ENCODE measurements at regions not wholly inside any gene's neighbourhood (a gene's known extent, or its start where the extent isn't known, plus 50 kb on each side); places are given as distances from the start of the nearest gene placed in this dataset.

- TF ChIP-seq CTCF (IDR thresholded peaks at IDR 0.05) = no peak
- DNase-seq = no peak
- Histone ChIP-seq H3K9me3 (no peaks in the 10 kb centered on the region), H3K27me3 (no peaks in the 10 kb centered on the region), H3K4me1 (no peaks in the 10 kb centered on the region), H3K4me3 (no peak overlapping the region), H3K27ac (no peak overlapping the region), H3K36me3 (no peaks in the 10 kb centered on the region)
- no peak for ATAC-seq
- intact Hi-C loops (cut with DNase I) = no loop called here
These were observed 365.9 kb downstream of the JRKL start for GRCh38 chr11:96755752-96756151.

- H3K27me3 ChIP-seq = no peaks in the 10 kb centered on the region
- ATAC-seq (no peak), DNase-seq (no peak)
- H3K4me3 ChIP-seq = no peak overlapping the region
- intact Hi-C loops (cut with DNase I) = no loop called here
- no peaks in the 10 kb centered on the region for H3K36me3 ChIP-seq
- no peaks in the 10 kb centered on the region for H3K9me3 ChIP-seq
- H3K27ac ChIP-seq = no peak overlapping the region
- H3K4me1 ChIP-seq = no peaks in the 10 kb centered on the region
- TF ChIP-seq CTCF (IDR thresholded peaks at IDR 0.05) = no peak
These were observed 369.1 kb downstream of the JRKL start for GRCh38 chr11:96758957-96759356.

GRCh38 chr11:96760306-96760705, 370.5 kb downstream of the JRKL start:
- intact Hi-C loops (cut with DNase I) = no loop called here

GRCh38 chr11:96760815-96761214, 371.0 kb downstream of the JRKL start:
- DNase-seq = no peak
- H3K4me3 ChIP-seq = no peak overlapping the region
- no peaks in the 10 kb centered on the region for H3K27me3 ChIP-seq
- no peaks in the 10 kb centered on the region for H3K9me3 ChIP-seq
- intact Hi-C loops (cut with DNase I) = no loop called here
- no peak overlapping the region for H3K27ac ChIP-seq
- H3K36me3 ChIP-seq = no peaks in the 10 kb centered on the region
- H3K4me1 ChIP-seq = no peaks in the 10 kb centered on the region
- no peak for ATAC-seq
- no peak for TF ChIP-seq CTCF (IDR thresholded peaks at IDR 0.05)

More at GRCh38 chr11:96760306-96760705, 370.5 kb downstream of the JRKL start:
- DNase-seq = no peak
- Histone ChIP-seq H3K27ac (no peak overlapping the region), H3K27me3 (no peaks in the 10 kb centered on the region), H3K4me1 (no peaks in the 10 kb centered on the region), H3K36me3 (no peaks in the 10 kb centered on the region), H3K9me3 (no peaks in the 10 kb centered on the region), H3K4me3 (no peak overlapping the region)
- no peak for TF ChIP-seq CTCF (IDR thresholded peaks at IDR 0.05)
- ATAC-seq = no peak

GRCh38 chr11:96761451-96761850, 371.6 kb downstream of the JRKL start:
- H3K4me3 ChIP-seq = no peak overlapping the region
- no peaks in the 10 kb centered on the region for H3K9me3 ChIP-seq
- H3K27ac ChIP-seq = no peak overlapping the region
- H3K27me3 ChIP-seq = no peaks in the 10 kb centered on the region
- ATAC-seq = no peak
- no peak for DNase-seq
- no peak for TF ChIP-seq CTCF (IDR thresholded peaks at IDR 0.05)
- intact Hi-C loops (cut with DNase I) = no loop called here
- no peaks in the 10 kb centered on the region for H3K36me3 ChIP-seq
- no peaks in the 10 kb centered on the region for H3K4me1 ChIP-seq

- TF ChIP-seq CTCF (IDR thresholded peaks at IDR 0.05) = no peak
- Histone ChIP-seq H3K27me3 (no peaks in the 10 kb centered on the region), H3K4me1 (no peaks in the 10 kb centered on the region), H3K4me3 (no peak overlapping the region), H3K36me3 (no peaks in the 10 kb centered on the region), H3K9me3 (no peaks in the 10 kb centered on the region), H3K27ac (no peak overlapping the region)
- intact Hi-C loops (cut with DNase I) = no loop called here
- DNase-seq = no peak
- no peak for ATAC-seq
These were observed 373.4 kb downstream of the JRKL start for GRCh38 chr11:96763244-96763643.

Data from upper lobe of right lung (tissue), 1 donor.